Activated gamma-delta T cell treated with Interleukin-2 at 50 U/mL for 16 hours (primary cell): ENCODE measurements at regions not wholly inside any gene's neighbourhood (a gene's known extent, or its start where the extent isn't known, plus 50 kb on each side); places are given as distances from the start of the nearest gene placed in this dataset.
"Not testable (repeated sequence)": the region's sequence is repeated elsewhere in the genome, so short reads cannot be mapped to it uniquely, and the experiment has no call there.

Source experiments
- DNase-seq: peaks from one replicate; pipeline ENCODE4 v3.0.0-alpha.2; 2020

GRCh38 chr5:102617191-102618187 is 118.7 kb upstream of the SLCO6A1 start:
- no peak for DNase-seq

GRCh38 chr5:102622262-102622661 is 123.5 kb upstream of the SLCO6A1 start:
- no peak for DNase-seq

- DNase-seq: no peak
Measured at GRCh38 chr5:102623329-102624065, 124.7 kb upstream of the SLCO6A1 start.

GRCh38 chr5:102624405-102624804 is 125.6 kb upstream of the SLCO6A1 start:
- no peak for DNase-seq

- DNase-seq: no peak
Measured at GRCh38 chr5:102625468-102625867, 126.7 kb upstream of the SLCO6A1 start.

GRCh38 chr5:102625928-102626327 is 127.1 kb upstream of the SLCO6A1 start:
- DNase-seq: no peak

- no peak for DNase-seq
Measured at GRCh38 chr5:102627315-102627714, 127.8 kb upstream of the PAM start.

- no peak for DNase-seq
Measured at GRCh38 chr5:102628441-102629175, 126.5 kb upstream of the PAM start.

GRCh38 chr5:102629827-102630605 is 125.1 kb upstream of the PAM start:
- DNase-seq: no peak

GRCh38 chr5:102635399-102635798 is 119.7 kb upstream of the PAM start:
- not testable (repeated sequence) for DNase-seq

GRCh38 chr5:102638316-102638715 is 116.8 kb upstream of the PAM start:
- no peak for DNase-seq

GRCh38 chr5:102638912-102639652 is 116.0 kb upstream of the PAM start:
- DNase-seq: no peak

- DNase-seq: no peak
Measured at GRCh38 chr5:102649731-102650130, 105.4 kb upstream of the PAM start.

GRCh38 chr5:102651466-102651865 is 103.6 kb upstream of the PAM start:
- DNase-seq: no peak

GRCh38 chr5:102654559-102655349 is 100.4 kb upstream of the PAM start:
- no peak for DNase-seq

GRCh38 chr5:102659151-102659550 is 96.0 kb upstream of the PAM start:
- no peak for DNase-seq

- no peak for DNase-seq
Measured at GRCh38 chr5:102660111-102660510, 95.0 kb upstream of the PAM start.

GRCh38 chr5:102663749-102664530 is 91.2 kb upstream of the PAM start:
- DNase-seq: no peak

- DNase-seq: no peak
Measured at GRCh38 chr5:102664616-102665335, 90.3 kb upstream of the PAM start.
